Activated CD8-positive, alpha-beta T cell treated with anti-CD3 and anti-CD28 coated beads for 36 hours (primary cell): ENCODE measurements at regions not wholly inside any gene's neighbourhood (a gene's known extent, or its start where the extent isn't known, plus 50 kb on each side); places are given as distances from the start of the nearest gene placed in this dataset.

Experiments
- ATAC-seq: fragments of 200-7000 bp; cut with Tn5 transposase; one replicate; pipeline ENCODE4 v1.10.0; 2021; ENCODE audit warnings: mild to moderate bottlenecking, moderate library complexity
- CTCF ChIA-PET: fragments of 350-600 bp; sonication (Branson Sonifier 250); formaldehyde crosslinking; loops from one replicate; lab custom pipeline; 2021; ENCODE audit warnings: antibody characterized with exemption; lab: Charles Lee
- POLR2A ChIA-PET: fragments of 350-600 bp; sonication (Branson Sonifier 250); formaldehyde crosslinking; loops from one replicate; lab custom pipeline; 2021; ENCODE audit warnings: antibody characterized with exemption; lab: Charles Lee
- DNase-seq: peaks from one replicate; pipeline ENCODE4 v3.0.0-alpha.2; 2020
- H3K27ac Mint-ChIP-seq: one replicate; pipeline ENCODE4 v1.8.0; 2021; ENCODE audit warnings: mild to moderate bottlenecking, mixed read lengths
- H3K27me3 Mint-ChIP-seq: one replicate; pipeline ENCODE4 v1.8.0; 2021; ENCODE audit warnings: mixed read lengths
- H3K36me3 Mint-ChIP-seq: one replicate; pipeline ENCODE4 v1.8.0; 2021; ENCODE audit warnings: low read depth, mixed read lengths
- H3K4me1 Mint-ChIP-seq: one replicate; pipeline ENCODE4 v1.8.0; 2021; ENCODE audit warnings: low read depth, mixed read lengths
- H3K4me3 Mint-ChIP-seq: one replicate; pipeline ENCODE4 v1.8.0; 2021; ENCODE audit warnings: mild to moderate bottlenecking, moderate library complexity, mixed read lengths
- H3K9me3 Mint-ChIP-seq: one replicate; pipeline ENCODE4 v1.8.0; 2021; ENCODE audit warnings: mixed read lengths
- CTCF ChIP-seq: fragments of 200-600 bp; IDR thresholded peaks from one replicate; pipeline ENCODE4 v1.8.0; 2022; ENCODE audit warnings: antibody characterized with exemption, mild to moderate bottlenecking
- intact Hi-C: fragments of 100-400 bp; cut with micrococcal nuclease; formaldehyde crosslinking; loops from one replicate; pipeline ENCODE4 v1.10.0; 2022

GRCh38 chr1:81424061-81424460 is 376.7 kb upstream of the ADGRL2 start:
- POLR2A ChIA-PET = no interaction called here
- TF ChIP-seq CTCF = no peak

GRCh38 chr1:81420760-81421159 is 380.0 kb upstream of the ADGRL2 start:
- Mint-ChIP-seq H3K27me3 (no peaks in the 10 kb centered on the region), H3K4me3 (no peak overlapping the region), H3K9me3 (no peaks in the 10 kb centered on the region), H3K4me1 (no peaks in the 10 kb centered on the region), H3K27ac (no peak overlapping the region), H3K36me3 (no peaks in the 10 kb centered on the region)
- ATAC-seq = no peak
- ChIA-PET POLR2A (no interaction called here), CTCF (no interaction called here)
- intact Hi-C loops = no loop called here
- DNase-seq = no peak
- no peak for TF ChIP-seq CTCF

More at GRCh38 chr1:81424061-81424460, 376.7 kb upstream of the ADGRL2 start:
- Mint-ChIP-seq H3K4me3 (no peak overlapping the region), H3K36me3 (no peaks in the 10 kb centered on the region), H3K27ac (no peak overlapping the region), H3K27me3 (no peaks in the 10 kb centered on the region), H3K4me1 (no peaks in the 10 kb centered on the region), H3K9me3 (peaks cover 6% of the 10 kb centered on the region)
- ATAC-seq = no peak
- DNase-seq = no peak
- CTCF ChIA-PET = no interaction called here
- intact Hi-C loops = no loop called here

- no peaks in the 10 kb centered on the region for H3K36me3 Mint-ChIP-seq
- ChIA-PET POLR2A (no interaction called here), CTCF (interaction anchor here (0.6 kb wide), 1 partner anchor 15 kb away, joined by 3 read pairs; no protein-coding TSS in a partner anchor)
- peak; percentile 45 for TF ChIP-seq CTCF
- H3K4me3 Mint-ChIP-seq = no peak overlapping the region
- intact Hi-C loops = no loop called here
- peak; percentile 58 for ATAC-seq
- no peaks in the 10 kb centered on the region for H3K27me3 Mint-ChIP-seq
- no peak overlapping the region for H3K27ac Mint-ChIP-seq
- H3K4me1 Mint-ChIP-seq = no peaks in the 10 kb centered on the region
- peak; percentile 44 for DNase-seq
- peaks cover 1% of the 10 kb centered on the region for H3K9me3 Mint-ChIP-seq
Observed at GRCh38 chr1:81414488-81415015, 386.2 kb upstream of the ADGRL2 start.

- ATAC-seq = no peak
- DNase-seq = no peak
- H3K4me1 Mint-ChIP-seq = no peaks in the 10 kb centered on the region
- no peak overlapping the region for H3K4me3 Mint-ChIP-seq
- H3K27me3 Mint-ChIP-seq = no peaks in the 10 kb centered on the region
- peaks cover 1% of the 10 kb centered on the region for H3K9me3 Mint-ChIP-seq
- ChIA-PET POLR2A (no interaction called here), CTCF (no interaction called here)
- intact Hi-C loops = no loop called here
- no peaks in the 10 kb centered on the region for H3K36me3 Mint-ChIP-seq
- H3K27ac Mint-ChIP-seq = no peak overlapping the region
- no peak for TF ChIP-seq CTCF
Observed at GRCh38 chr1:81412954-81413353, 387.8 kb upstream of the ADGRL2 start.

GRCh38 chr1:81410941-81411340 is 389.8 kb upstream of the ADGRL2 start:
- ATAC-seq (no peak), DNase-seq (no peak)
- no peak for TF ChIP-seq CTCF
- intact Hi-C loops = no loop called here
- CTCF ChIA-PET = no interaction called here
- Mint-ChIP-seq H3K36me3 (no peaks in the 10 kb centered on the region), H3K27me3 (no peaks in the 10 kb centered on the region), H3K27ac (no peak overlapping the region), H3K9me3 (peaks cover 1% of the 10 kb centered on the region), H3K4me1 (no peaks in the 10 kb centered on the region), H3K4me3 (no peak overlapping the region)
- POLR2A ChIA-PET = no interaction called here
